ENCODE measurements at regions not wholly inside any gene's neighbourhood (a gene's known extent, or its start where the extent isn't known, plus 50 kb on each side); places are given as distances from the start of the nearest gene placed in this dataset.
A peak's percentile ranks its signal among the peaks of the same experiment; 100 is the strongest.

GRCh38 chr21:32844653-32845436, 73.3 kb upstream of the PAXBP1 start:
- TF ChIP-seq POLR2A (IDR thresholded peaks at IDR 0.05; ENCODE audit: borderline replicate concordance, extremely low read depth, insufficient read depth, insufficient read length) (no peak), POLR2AphosphoS5 (IDR thresholded peaks at IDR 0.05; ENCODE audit: low read depth, low read length) (no peak), CTCF (IDR thresholded peaks at IDR 0.05 in 2 of 3, conservative IDR thresholded peaks at IDR 0.05 in 1 of 3; ENCODE audit: borderline replicate concordance in 1 of 3, insufficient read depth in 1 of 3, low read depth in 2 of 3, low read length in 2 of 3) (peak in 2 of 3 experiments; percentile 30 to 41; a peak in 3 of 6 replicates), TCF7L2 (IDR thresholded peaks at IDR 0.05; ENCODE audit: borderline replicate concordance, extremely low read depth, insufficient read depth, insufficient read length) (peak; percentile 23), YY1 (IDR thresholded peaks at IDR 0.05; ENCODE audit: extremely low read depth, insufficient replicate concordance, low read depth, low read length) (no peak), EZH2 (IDR thresholded peaks at IDR 0.05) (no peak), RAD21 (IDR thresholded peaks at IDR 0.05; ENCODE audit: low read depth) (no peak), EZH2phosphoT487 (IDR thresholded peaks at IDR 0.05; ENCODE audit: borderline replicate concordance) (no peak), SIN3A (IDR thresholded peaks at IDR 0.05; ENCODE audit: low read depth) (no peak), CEBPB (IDR thresholded peaks at IDR 0.05; ENCODE audit: low read depth) (peak; percentile 56; the same call in 1 of the 2 replicates), EGR1 (IDR thresholded peaks at IDR 0.05; ENCODE audit: low read depth) (no peak), ATF3 (IDR thresholded peaks at IDR 0.05) (no peak)

Measured in HCT116 (cell line).